GM18498 (cell line): ENCODE measurements at regions not wholly inside any gene's neighbourhood (a gene's known extent, or its start where the extent isn't known, plus 50 kb on each side); places are given as distances from the start of the nearest gene placed in this dataset.
"Not testable (repeated sequence)": the region's sequence is repeated elsewhere in the genome, so short reads cannot be mapped to it uniquely, and the experiment has no call there.

ENCODE experiments used
- ATAC-seq: cut with Tn5 transposase; IDR thresholded peaks from one replicate; pipeline ENCODE4 v1.9.1; 2021; ENCODE audit warnings: mild to moderate bottlenecking, moderate library complexity; ENCODE audit not compliant: unreplicated experiment

DNA sequence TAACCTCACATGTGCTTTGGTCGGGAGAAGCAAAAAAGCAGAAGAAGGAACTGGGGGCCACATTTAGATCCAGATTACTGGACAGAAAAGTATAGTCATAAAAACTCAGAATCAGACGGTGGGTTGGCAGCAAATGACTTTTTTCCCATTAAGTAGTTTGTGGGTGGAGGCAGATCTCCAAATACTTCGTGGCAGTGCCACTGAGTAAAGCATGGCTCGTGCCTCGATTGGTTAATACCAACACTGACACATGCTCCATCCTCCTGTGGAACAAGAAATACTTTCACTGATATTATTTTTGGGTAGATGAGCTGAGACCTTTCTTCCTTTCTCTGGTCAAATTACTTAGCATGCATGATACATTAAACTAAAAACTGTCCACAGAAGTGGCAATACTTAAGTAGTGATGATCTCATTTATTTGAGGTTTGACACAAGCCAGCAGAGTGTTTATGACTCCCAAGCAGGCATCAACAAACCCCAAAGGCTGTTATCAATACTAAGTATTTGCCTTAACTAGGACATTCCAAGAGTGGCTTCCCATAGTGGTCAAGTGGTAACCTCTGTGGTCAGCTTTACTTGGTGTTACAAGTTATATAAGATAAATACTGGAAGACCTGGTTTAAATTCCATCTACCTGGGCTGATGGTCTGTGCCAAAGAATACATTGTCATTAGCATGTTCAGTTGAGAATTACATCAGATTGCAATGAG is 500.0 kb upstream of the RUNX1 start:
- ATAC-seq = no peak

DNA sequence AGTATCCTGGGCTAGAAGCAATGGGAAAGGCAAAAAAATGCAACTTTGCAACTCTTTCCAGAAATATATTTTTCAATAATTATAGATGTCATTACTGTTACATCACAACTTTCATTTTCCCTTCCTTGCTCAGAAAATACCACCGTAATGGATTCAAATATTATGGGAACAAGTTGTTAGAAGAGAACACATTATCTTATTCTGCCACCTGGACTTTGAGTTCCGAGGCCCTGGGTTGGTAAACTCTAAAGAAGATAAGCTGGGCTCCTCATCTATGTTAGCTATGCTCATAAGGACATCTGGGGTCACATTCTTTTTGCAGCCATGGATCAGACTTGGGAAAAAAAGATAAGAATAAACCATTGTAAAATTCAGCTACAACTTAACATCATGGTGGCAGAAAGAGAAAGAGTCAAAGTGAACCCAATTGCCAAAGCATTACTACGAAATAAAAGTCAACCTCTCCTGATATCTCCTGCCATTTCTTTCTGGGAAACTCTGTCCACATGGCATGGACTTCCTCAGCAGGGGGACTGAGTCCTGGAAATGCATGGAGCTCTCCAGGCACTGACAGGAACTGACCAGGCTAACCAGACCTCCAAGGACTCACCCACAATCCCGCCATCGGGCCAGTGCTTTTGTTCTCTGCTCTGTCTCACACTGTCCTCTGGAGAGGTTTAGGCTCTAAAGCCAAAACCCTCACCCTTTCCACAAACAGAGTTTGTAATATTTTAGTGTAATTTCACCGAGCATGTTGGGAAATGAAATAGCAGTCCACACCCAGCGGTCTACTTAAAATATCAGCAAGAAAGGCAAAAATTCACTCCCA is 499.1 kb upstream of the RUNX1 start:
- ATAC-seq = no peak

DNA sequence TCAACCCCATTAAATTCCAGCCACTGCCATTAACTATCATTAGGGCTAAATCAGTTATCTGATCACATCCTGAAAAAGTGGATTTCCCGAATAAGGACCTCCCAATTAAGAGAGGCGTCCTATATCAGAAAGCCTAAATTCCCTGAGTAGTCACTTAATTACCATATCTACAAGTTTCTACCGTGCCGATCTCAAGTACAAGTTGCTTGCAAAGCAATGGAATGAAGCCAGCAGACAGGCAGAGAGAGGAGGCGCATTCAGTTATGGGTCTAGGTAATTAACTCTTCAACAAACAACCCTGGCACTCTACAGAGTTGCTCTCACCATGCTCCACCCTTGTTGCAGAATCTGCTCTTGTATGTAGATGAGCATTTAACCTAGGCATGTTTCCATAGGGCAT is 494.6 kb upstream of the RUNX1 start:
- no peak for ATAC-seq

DNA sequence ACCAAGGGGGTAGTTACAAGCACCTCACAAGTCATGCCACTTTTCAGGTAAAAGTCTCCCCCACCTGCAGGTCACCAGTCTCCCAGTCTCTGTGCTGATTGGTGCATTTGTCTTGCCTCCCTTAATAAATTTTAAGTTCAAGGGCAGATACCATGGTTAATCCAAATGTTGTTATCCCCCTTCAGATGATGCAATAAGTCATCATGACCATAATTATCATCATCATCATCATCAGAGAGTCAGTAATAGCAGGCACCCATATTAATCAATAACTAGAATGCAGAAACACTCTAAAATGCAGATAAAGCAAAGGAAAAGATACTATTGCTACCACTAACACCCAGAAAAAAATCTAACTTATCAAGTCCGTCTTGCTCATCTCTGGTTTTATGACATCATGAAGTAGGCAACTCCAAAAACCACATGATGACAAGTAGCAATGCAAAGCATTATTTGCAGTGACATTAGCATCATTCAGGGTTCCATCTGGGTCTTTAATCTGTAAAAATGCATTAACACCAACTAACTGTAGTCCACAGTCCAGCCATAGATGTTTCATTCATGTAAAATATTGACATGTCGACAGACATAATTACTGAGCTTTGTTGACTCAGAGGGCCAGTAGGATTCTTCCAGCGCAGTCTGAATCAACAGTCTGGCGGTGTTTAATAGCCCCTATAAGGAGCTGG is 492.0 kb upstream of the RUNX1 start:
- no peak for ATAC-seq

DNA sequence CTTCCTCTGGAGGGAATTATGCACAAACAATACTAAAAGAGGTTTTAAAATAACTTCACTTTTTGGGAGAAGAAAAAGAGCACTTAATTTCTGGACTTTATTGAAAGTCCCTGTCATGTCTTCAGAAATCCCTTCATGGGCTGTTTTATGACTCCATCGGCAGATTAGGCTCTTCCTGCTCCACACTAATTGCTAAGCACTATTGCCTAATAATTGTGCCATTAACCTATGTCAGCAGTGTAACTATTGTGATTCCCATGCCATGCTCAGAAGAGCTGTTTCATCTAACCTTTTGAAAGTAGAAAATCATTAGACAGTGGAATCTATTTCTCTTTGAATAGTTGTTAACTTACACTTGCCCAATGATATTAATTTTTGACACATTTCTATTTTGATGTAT is 489.3 kb upstream of the RUNX1 start:
- no peak for ATAC-seq

DNA sequence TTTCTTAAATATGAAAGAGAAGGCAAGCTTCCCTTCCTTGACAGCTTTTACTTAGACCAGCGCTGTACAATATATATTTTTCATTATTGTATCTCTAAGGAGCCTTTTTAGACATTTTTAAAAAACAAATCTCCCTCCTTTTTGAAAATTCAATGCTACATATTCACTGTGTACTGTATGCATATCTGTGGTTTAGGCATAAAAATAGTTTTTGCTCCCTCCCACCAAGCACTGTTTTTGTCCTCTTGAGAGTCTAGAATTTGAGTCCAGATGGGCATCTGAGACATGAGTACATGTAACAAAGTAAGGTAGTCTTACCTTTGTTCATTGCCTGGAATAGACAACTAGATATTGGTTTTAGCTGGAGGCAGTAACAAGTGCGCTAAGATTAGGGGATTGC is 488.5 kb upstream of the RUNX1 start:
- ATAC-seq = no peak

DNA sequence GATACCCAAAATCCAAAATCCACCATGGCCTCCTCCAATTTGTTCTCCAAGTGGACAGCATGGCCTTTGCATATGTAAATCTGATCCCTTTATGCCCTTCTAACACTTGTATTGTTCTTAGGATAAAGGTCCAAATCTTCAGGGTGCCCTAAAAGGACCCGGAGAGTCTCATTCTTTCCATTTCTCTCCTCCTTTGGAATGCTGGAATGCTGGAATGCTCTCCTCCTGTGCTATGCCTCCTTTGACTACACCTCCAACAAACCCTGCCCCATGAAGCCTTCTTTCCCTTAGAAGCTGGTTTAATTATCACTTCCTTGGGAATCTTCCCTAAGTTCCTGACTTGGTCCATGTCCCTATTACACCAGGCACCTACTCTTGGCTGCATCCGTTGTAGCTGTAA is 484.8 kb upstream of the RUNX1 start:
- ATAC-seq = no peak

DNA sequence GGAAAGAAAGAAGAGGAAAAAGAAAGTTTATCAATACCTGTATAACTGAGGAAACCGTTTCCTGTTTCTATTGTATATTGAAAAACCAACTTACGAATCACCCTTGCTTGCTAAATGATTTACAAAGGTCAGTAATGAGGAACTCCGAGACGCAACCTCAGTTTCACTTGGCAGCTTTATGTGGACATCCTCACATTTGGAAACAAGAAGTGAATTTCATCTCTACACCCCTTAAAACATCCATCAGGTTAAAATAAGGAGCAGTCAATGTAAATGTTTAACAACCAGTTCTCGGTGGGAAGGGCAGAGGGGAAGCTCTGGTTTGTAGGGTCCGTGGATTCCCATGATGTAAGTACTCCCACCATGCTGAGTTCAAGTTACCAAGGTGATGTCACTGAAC is 481.7 kb upstream of the RUNX1 start:
- no peak for ATAC-seq

DNA sequence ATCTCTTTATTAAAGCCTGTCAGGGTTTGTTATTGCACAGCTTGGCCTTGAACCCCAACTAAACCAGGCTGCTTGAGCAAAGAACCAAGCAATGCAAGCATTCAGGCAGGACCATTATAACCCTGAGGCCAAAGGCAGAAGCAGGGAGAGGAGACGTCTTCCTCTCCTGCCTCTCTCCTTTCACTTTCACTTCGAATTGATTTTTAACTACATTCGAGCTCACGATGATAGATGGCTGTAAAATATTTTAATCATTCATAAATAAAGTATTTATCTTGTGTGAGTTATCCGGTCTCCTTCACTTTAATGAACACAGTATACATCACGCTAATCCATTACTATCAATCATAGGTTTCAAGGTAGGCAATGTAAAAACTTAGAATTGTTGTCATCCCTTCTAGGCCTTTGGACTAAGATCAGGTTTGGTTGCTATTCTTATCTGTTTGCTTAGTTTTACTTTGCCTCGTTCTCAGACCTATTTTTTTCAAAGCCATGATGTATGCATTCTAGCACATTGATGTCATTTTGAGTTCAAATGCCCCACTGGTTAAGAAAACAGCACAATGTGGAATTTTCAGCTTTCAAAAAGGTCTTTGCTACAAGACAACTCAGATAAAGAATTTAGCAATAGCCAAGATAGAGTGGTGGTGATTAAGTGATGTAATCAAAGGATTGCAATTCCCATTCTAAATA is 480.2 kb upstream of the RUNX1 start:
- ATAC-seq = peak; percentile 58

DNA sequence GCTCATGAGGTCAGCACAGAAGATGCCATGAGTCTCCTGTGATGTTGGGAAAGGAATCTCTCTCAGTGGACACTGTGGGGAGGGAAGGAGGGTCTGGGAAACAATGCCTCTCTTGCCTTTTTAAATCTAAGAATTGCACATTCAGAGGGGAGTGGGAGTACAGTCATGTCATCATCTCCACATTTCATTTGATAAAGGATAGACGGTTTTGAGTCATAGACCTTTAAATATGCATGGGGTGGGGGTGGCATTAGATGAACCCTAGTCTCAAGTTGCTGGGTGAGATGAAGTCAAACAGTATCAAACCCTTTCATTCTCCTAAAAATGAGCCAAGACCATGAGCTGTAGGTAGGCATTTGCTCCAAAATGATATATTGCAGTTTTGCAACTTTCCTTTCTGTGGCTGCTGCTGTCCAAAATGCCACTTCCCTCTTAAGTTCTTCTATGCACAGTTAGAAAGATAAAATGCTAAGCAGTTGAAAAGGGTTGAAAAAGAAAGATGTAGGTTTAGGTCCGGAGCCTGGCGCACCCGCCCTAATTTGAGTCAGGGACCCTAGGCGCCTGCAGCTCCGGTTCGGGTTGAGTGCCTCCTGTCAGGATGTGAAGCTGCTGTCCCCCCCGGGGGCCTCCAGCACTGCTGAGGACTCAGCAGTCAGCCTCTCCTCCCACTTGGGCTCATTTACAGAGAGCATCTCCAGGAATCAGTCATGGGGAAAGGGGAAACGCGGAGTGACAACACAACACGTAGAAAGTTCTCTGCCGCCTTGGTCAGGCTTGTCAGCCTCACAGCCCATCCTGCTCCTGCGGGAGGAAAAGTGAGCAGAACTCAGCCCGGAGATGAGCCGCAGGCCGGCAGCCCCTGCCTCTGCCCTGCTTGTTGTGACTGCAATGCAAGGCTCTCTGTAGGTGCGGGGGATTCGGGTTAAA is 479.3 kb upstream of the RUNX1 start:
- ATAC-seq = peak; percentile 55

DNA sequence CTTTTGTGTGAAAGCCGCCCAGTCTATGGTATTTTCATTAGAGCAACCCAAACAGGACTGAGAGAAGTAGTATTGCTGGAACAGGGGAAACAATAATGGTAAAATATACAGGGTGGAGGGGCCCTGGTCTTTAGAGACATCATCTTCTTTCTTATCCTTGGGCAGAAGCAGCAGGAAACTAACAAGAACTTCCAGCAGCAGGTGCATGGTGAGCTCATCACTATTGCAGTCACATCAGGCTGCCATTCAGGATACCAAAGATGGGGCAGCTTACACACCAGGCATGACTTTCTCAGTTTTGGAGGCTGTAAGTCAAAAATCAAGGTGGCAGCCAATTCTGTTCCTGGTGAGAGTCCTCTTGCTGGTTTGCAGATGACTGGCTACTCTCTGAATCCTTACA is 478.3 kb upstream of the RUNX1 start:
- ATAC-seq = no peak

DNA sequence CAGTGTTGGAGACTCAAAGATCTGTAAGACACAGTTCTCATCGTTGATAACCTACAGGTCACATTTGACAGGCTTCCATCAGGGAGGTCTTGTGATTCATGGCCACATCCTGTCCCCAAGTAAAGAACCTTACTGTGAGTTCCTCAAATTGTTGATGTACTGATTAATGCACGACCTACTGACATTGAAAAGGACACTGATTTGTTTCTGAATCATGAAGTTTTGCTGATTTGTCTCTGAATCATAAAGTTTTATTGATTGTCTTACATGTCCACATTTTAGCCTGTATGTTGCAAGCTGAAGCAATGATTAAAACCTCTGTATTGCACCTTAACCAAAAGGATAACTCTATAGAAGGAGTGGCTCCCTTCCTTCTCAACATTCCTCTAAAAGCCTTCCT is 476.3 kb upstream of the RUNX1 start:
- no peak for ATAC-seq

DNA sequence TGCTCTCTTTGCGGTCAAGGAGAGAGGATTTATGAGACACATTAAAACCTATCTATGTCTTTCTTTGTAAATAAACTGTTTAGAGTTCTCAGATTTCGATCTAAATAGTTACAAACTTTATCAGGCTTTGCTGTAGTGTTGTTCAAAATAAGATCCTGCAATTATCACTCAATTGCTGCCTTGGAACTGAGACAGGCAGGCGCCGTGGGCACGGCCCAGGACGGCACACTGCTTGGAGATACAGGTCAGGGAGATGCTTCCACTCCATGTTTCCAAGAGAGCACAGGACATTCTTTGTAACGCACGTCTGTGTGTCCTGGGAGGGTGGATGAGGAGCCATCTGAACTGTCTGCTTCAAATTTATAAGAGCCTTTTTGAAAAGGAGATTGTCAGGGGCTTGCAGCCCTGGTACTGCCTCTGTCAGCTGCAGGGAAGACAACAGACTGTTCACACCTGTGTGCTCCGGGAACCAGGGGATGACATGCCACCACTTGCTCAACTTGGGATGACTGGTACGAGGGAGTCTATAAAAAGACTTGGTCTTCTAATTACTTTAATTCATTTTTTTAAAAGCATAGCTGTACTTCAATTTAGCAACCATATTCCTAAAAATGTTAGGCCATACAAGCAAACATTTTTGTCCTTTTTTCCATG is 472.9 kb upstream of the RUNX1 start:
- ATAC-seq = no peak

DNA sequence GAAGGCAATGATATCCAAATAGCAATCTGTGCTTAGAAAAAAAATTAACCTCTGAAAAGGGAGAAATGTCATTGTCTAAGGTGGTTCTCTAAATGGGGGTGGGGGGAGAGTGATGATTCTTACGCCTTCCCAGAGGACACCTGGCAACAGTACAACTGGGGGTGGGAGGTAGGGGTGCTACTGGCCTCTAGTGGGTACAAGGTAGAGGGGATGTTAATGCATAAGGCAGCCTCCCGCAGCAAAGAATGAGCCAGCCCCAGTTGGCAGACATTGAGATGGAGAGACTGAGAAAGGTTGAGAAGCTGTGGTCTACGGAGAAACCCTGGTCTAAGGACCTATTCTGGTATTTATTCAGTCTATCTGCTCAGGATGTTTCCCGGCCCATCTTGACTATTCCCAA is 472.2 kb upstream of the RUNX1 start:
- no peak for ATAC-seq

DNA sequence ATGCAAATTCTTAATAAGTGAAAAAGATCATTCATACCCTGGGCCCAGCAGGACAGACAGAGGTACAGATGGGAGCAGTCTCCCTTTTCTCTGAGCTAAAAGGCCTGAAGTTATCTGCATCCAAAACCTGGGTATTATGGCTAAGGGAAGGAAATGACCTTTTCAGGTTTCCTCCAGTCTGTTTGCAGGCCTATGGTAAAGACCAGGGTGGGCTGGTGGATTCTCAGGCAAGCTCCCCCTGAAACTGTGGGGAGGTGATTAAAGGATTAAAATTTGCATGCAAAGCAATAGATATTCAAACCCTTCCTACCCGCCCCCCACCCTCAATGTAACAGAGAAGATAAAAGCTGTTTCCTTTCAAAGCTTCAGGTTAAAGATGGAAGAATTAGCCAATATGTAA is 471.8 kb upstream of the RUNX1 start:
- ATAC-seq = no peak

DNA sequence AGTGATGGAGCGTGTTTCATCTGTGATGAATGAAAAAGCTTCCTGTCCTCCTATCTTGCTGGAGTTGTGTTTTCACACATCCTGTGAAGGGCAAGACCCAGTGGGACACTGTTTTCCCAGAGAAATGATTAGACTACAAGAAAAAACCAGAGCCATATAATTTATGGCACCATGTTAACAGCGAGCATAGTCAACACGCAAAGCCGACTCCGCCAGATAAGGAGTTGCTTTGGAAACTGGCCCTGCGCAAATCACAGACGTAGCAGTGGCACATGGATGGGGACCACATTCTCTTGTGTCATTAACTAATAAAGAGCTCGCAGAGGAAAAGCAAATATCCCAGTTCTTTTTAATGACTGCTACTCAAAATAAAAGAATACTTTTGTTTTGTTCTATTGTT is 471.2 kb upstream of the RUNX1 start:
- ATAC-seq = no peak

DNA sequence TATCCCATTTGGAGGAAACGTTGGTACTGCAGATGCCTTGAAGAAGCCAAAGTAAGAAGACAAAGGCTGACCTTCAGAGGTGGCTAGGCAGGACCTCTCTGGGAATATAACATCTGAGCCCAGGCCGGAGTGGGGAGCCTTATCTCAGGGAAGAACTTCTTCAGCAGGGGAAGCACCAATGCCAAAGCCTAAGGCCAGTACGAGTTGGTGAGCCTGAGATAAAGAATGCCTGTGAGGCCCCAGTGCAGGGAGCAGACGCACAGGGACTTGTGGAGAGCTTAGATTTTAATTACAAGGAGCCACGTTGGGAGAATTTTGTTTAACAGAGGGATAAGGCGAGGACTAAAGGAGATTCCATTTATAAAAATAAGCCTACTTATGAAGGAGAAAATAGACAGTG is 468.8 kb upstream of the RUNX1 start:
- ATAC-seq = no peak

DNA sequence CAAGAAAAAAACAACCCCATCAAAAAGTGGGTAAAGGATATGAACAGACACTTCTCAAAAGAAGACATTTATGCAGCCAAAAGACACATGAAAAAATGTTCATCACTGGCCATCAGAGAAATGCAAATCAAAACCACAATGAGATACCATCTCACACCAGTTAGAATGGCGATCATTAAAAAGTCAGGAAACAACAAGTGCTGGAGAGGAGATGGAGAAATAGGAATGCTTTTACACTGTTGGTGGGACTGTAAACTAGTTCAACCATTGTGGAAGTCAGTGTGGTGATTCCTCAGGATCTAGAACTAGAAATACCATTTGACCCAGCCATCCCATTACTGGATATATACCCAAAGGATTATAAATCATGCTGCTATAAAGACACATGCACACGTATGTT is 467.2 kb upstream of the RUNX1 start:
- ATAC-seq = not testable (repeated sequence)

DNA sequence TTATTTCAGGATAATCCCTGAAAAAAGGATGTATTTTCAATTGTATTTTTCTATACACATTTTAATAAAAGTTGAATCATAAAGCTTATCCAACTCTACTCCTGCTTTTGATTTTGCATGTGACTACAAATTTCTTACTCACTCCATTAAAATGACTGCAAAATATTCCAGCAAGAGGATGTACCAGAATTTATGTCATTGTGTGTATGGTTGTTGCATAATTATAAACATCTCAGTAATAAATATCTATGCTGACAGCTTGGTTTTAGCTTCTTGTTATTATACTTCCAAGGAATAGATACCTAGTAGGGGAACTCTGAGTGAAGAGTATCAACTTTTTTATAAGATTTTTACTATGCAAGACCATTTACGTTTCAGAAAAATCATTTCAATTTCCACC is 463.2 kb upstream of the RUNX1 start:
- no peak for ATAC-seq

DNA sequence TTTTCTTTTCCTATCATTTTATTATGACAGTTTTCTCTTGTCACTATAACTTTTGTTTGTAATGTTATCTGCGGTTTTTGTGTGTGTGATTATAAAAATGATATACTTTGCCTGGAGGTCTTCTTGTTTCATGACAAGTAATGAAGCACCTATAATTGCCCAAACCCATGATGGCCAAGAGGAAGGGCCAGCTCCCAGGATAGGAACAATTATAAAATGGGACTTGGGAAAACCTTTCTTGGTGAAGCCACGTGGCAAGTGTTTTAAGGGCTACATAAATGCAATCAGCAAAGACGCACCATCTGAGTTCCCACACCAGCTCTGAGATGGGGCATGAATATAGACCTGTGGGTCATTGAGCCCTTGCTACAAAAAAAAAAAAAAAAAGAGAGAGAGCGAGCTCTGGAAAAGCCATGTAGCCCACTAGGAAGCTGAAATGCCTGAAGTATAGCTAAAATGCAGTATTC is 462.6 kb upstream of the RUNX1 start:
- ATAC-seq = no peak
